Aorta (tissue), 5 donors: ENCODE measurements at regions not wholly inside any gene's neighbourhood (a gene's known extent, or its start where the extent isn't known, plus 50 kb on each side); places are given as distances from the start of the nearest gene placed in this dataset.

Experiments
- ATAC-seq: fragments of 200-7000 bp; cut with Tn5 transposase; one replicate; pipeline ENCODE4 v1.9.1; 2022; ENCODE audit warnings: moderate library complexity; ENCODE audit not compliant: low FRiP score
- DNase-seq, 2 donors: peaks; one replicate each; pipeline ENCODE4 v3.0.0-alpha.2; 2020
- H3K27ac ChIP-seq, 2 donors: one replicate each; pipeline ENCODE4 v1.5.1; 2013; ENCODE audit warnings: low read length in 2 of 2, mild to moderate bottlenecking in 2 of 2, moderate library complexity in 2 of 2, control low read depth in 1 of 2, inconsistent platforms in 1 of 2, low read depth in 1 of 2
- H3K27me3 ChIP-seq, 2 donors: one replicate each; pipeline ENCODE4 v1.6.1; 2013; ENCODE audit warnings: control low read depth in 1 of 2, low read length in 1 of 2, mild to moderate bottlenecking in 1 of 2, moderate library complexity in 1 of 2; ENCODE audit not compliant: insufficient read depth in 2 of 2, control insufficient read depth in 1 of 2
- H3K36me3 ChIP-seq, 2 donors: one replicate each; pipeline ENCODE4 v1.6.1; 2013; ENCODE audit warnings: control low read depth in 1 of 2, low read length in 1 of 2, mild to moderate bottlenecking in 1 of 2; ENCODE audit not compliant: insufficient read depth in 2 of 2, control insufficient read depth in 1 of 2
- H3K4me1 ChIP-seq, 2 donors: one replicate each; pipeline ENCODE4 v1.6.1; 2013; ENCODE audit warnings: low read length in 2 of 2, control low read depth in 1 of 2, mild to moderate bottlenecking in 1 of 2, moderate library complexity in 1 of 2; ENCODE audit not compliant: insufficient read depth in 2 of 2, control insufficient read depth in 1 of 2
- H3K4me3 ChIP-seq, 2 donors: one replicate each; pipeline ENCODE4 v1.5.1; 2013; ENCODE audit warnings: low read length in 2 of 2, control low read depth in 1 of 2, mild to moderate bottlenecking in 1 of 2
- H3K9me3 ChIP-seq: one replicate; pipeline ENCODE4 v1.6.1; 2013; ENCODE audit warnings: mild to moderate bottlenecking, low read length; ENCODE audit not compliant: control insufficient read depth
- WGBS, 2 donors: extraction: QIAGEN DNeasy Blood & Tissue Kit; methylation state at CpG; one replicate each; pipeline ENCODE4 v1.1.7; 2013; 5-methylcytosine and 5-hydroxymethylcytosine counted together
- intact Hi-C, 2 donors: fragments of 100-400 bp; cut with DNase I; formaldehyde crosslinking; loops; one replicate each; pipeline versions ENCODE4 v1.14.2 to v1.15.0; 2022
- donor health status: healthy with polysubstance abuse.
- donor health status: Bipolar disorder and iron deficiency.
- donor health status: DM: no; HTN: no; CAD: no.
- donor health status: DM: no; HTN: no; CAD: no.
- donor health status: DM: yes; HTN: yes; CAD: no.

- Histone ChIP-seq H3K4me1 (no peaks in the 10 kb centered on the region), H3K9me3 (peaks cover 2% of the 10 kb centered on the region), H3K27ac (no peak overlapping the region), H3K4me3 (no peak overlapping the region), H3K27me3 (no peaks in the 10 kb centered on the region), H3K36me3 (no peaks in the 10 kb centered on the region)
- DNase-seq = peak in 1 of 2 donors; percentile 70
- WGBS, 2 donors = 80 to 83% methylated on average over 39 of the region's 39 CpGs
- no peak for ATAC-seq
- intact Hi-C loops = no loop called here
These were observed 529.6 kb downstream of the BRD1 start for GRCh38 chr22:49297871-49298721.

DNA sequence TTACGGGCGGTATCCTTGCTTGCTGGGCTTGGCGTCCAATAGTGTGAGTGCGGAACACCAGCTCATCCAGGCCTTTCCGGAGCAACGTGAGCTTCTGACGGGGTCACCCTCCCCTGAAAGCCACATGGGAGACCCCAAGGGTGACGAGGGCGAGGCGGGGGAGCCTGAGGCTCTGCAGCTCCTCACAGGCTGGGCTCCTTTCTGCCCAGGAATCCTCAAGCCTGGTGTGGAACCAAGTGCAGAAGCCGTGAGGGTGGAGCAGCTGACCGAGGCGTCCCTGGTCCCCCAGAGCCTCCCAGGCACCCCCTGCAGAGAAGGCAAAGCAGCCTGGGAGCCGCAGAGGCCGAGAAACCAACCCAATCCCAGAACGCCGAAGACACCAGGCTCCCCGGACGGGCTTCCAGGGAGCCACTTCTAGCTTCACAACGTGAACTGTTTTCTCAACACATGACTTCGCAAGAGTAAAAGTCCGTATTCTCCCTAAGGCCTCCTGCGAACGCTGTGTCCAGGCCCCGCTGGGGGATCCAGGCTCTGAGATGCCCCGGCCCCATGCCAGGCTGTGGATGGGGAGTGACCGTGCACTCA is 530.3 kb downstream of the BRD1 start:
- peaks cover 4% of the 10 kb centered on the region for H3K9me3 ChIP-seq
- ATAC-seq (no peak), DNase-seq (peak in 1 of 2 donors; percentile 51)
- intact Hi-C loops = no loop called here
- 88 to 90% methylated on average over 27 of the region's 27 CpGs for whole genome bisulfite sequencing, 2 donors
- no peaks in the 10 kb centered on the region for H3K4me1 ChIP-seq
- no peaks in the 10 kb centered on the region for H3K36me3 ChIP-seq
- H3K4me3 ChIP-seq = no peak overlapping the region
- H3K27me3 ChIP-seq = no peaks in the 10 kb centered on the region
- no peak overlapping the region for H3K27ac ChIP-seq

DNA sequence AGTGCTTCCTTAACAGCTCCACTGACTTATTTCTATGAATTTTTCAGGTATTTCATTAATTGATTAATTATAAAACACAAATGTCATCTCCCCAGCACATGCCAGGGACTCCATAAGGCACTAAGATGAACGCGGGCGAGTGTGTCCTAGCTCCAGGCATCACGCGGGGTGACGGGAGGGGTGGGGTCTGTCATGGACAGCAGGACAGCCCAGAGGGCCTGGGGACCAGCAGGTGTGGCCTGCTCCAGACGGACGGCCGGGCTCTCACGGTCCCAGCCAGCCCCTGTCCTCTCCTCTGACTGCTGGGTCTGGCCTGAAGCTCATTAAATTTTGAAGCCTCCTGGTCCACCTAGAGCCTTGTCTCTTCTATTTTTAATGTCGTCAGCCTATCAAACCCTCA is 531.1 kb downstream of the BRD1 start:
- ATAC-seq (no peak), DNase-seq (peak in 1 of 2 donors; percentile 51)
- Histone ChIP-seq H3K27ac (no peak overlapping the region), H3K9me3 (peaks cover 4% of the 10 kb centered on the region), H3K4me1 (no peaks in the 10 kb centered on the region), H3K27me3 (no peaks in the 10 kb centered on the region), H3K4me3 (no peak overlapping the region), H3K36me3 (no peaks in the 10 kb centered on the region)
- intact Hi-C loops = no loop called here
- WGBS, 2 donors = 87 to 88% methylated on average over 11 of the region's 11 CpGs

DNA sequence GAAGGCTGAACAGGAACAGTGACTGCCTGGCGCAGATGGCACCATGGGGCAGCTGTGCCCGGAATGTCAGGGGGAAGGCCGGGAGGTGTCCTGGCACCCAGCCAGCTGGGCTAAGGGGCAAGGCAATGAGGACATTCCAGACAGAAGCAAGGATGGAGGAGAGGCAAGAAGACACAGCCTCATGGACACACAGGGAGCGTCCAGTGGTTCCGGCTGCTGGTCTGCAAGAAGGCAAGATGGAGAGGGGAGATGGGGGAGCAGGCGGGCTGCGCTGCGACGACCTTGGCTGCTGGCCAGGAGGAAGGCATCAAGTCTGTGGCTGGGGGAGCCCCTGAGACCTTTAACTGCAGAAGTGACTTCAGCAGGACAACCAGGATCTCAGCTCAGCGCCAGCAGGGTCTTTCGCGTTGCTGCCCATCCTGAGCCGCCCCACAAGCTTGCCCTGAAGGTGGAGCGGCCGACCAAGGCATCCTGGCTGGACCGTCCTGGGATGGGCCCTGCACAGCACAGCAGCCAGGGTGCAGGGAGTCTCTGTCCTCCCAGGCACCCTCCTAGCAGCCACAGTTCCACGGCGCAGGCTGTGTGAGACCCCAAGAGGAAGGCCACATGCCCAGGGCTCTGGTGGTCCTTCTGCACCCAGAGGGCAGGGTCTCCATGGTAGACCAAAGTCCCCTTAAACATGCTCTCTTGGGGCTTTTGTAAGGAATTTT is 531.7 kb downstream of the BRD1 start:
- Histone ChIP-seq H3K27me3 (no peaks in the 10 kb centered on the region), H3K4me1 (no peaks in the 10 kb centered on the region), H3K9me3 (peaks cover 4% of the 10 kb centered on the region), H3K27ac (no peak overlapping the region), H3K4me3 (no peak overlapping the region), H3K36me3 (no peaks in the 10 kb centered on the region)
- WGBS, 2 donors = 88% methylated on average over 18 of the region's 18 CpGs
- DNase-seq (peak in 1 of 2 donors; percentile 69), ATAC-seq (no peak)
- intact Hi-C loops = no loop called here

DNA sequence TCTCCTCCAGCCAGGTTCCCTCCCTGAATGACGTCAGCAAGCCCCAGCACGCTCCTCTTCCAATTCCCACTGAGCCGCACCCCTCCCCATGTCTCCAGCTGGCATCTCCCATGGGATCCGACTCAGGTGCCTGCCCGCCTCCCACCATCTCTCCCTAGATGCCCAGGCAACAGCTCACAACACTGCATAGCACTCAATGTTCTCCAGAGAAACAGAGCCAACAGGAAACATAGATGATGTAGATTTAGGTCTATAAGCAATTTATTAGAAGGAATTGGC is 532.3 kb downstream of the BRD1 start:
- DNase-seq (no peak), ATAC-seq (no peak)
- Histone ChIP-seq H3K27ac (no peak overlapping the region), H3K4me3 (no peak overlapping the region), H3K9me3 (peaks cover 4% of the 10 kb centered on the region), H3K27me3 (no peaks in the 10 kb centered on the region), H3K4me1 (no peaks in the 10 kb centered on the region), H3K36me3 (no peaks in the 10 kb centered on the region)
- 84 to 91% methylated on average over 5 of the region's 5 CpGs for WGBS, 2 donors
- intact Hi-C loops = no loop called here

DNA sequence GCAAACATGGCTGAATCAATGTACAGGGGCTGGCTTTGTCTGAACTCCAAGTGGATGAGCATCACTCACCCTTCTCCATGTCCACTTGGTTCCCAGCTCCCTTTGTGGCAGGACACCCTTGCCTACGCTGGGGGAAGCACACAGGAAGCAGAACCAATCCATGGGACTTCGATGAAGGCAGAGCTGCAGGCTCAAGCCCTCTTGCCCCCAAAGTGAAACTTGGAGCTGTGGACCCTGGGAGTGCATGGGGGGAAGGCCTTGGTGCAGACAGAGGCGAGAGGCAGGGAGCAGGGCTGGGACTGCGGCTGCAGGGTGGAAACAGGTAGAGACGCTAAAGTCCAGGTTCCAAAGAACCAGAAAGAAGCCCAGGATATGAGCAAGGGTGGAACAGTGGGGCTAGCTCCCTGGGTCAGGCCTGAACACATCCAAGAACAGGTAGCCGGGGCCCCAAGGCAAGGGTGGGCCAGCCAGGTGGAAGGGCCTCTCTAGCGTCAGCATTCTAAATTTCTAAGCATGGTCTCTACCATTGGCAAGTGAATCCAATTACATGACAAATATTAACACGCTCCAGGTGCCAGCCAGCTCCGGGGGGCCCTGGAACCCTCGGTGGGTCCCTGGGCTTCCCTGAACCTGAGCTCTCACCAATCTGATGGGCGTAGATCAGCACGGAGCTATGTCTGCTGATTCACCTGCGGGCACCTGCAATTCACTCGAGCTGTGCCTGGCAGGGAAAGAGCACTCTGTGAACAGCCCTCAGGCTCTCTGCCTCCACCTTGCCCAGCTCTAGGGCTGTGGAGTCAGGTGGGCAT is 532.8 kb downstream of the BRD1 start:
- WGBS, 2 donors = 87 to 88% methylated on average over 14 of the region's 14 CpGs
- H3K27me3 ChIP-seq = no peaks in the 10 kb centered on the region
- peaks cover 4% of the 10 kb centered on the region for H3K9me3 ChIP-seq
- H3K4me3 ChIP-seq = no peak overlapping the region
- H3K36me3 ChIP-seq = no peaks in the 10 kb centered on the region
- intact Hi-C loops = no loop called here
- no peaks in the 10 kb centered on the region for H3K4me1 ChIP-seq
- DNase-seq (peak in 1 of 2 donors; percentile 32), ATAC-seq (no peak)
- H3K27ac ChIP-seq = no peak overlapping the region

DNA sequence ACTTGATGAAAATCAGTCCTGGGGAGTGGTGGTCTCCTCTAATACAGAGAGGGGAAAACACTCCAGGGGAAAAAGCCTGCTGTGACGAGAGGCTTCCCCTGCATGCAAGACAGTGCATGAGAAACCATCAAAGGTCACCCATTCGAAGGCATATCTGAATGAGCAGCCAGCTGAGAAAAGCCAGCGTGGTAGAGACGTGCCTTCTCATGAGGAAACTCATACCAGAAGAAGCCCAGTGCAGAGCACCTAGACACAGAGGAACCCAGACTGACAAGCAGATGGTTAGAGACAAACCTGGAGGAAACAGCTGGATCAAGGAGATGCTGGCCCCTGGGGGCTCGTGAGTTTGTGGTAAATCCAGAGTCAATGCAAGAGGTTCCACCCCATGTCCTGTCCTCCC is 534.8 kb downstream of the BRD1 start:
- Histone ChIP-seq H3K27me3 (no peaks in the 10 kb centered on the region), H3K9me3 (peaks cover 4% of the 10 kb centered on the region), H3K4me3 (no peak overlapping the region), H3K4me1 (no peaks in the 10 kb centered on the region), H3K36me3 (no peaks in the 10 kb centered on the region), H3K27ac (no peak overlapping the region)
- DNase-seq = no peak
- ATAC-seq = no peak
- 79 to 81% methylated on average over 5 of the region's 5 CpGs for WGBS, 2 donors
- intact Hi-C loops = no loop called here

DNA sequence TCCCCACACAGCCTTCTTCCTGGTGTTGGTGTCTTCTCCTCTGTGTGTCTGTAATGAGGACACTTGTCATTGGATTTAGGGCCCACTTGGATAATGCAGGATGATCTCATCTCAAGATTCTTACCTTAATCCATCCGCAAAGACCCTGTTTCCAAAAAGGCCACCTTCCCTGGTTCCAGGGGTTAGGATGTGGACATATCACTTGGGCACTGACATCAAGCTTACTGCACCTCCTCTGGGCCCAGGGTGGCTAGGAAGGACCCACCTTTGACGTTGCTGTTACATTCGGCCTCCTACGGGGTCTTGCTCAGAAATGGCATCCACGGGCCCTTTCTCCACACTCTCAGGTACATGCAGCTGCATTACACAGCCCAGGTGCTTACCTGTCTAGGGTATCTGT is 535.9 kb downstream of the BRD1 start:
- DNase-seq (no peak), ATAC-seq (no peak)
- Histone ChIP-seq H3K9me3 (peaks cover 4% of the 10 kb centered on the region), H3K27ac (no peak overlapping the region), H3K27me3 (no peaks in the 10 kb centered on the region), H3K4me1 (no peaks in the 10 kb centered on the region), H3K4me3 (no peak overlapping the region), H3K36me3 (no peaks in the 10 kb centered on the region)
- intact Hi-C loops = no loop called here
- WGBS, 2 donors = 81 to 85% methylated on average over 5 of the region's 5 CpGs
